ENCODE measurements at regions not wholly inside any gene's neighbourhood (a gene's known extent, or its start where the extent isn't known, plus 50 kb on each side); places are given as distances from the start of the nearest gene placed in this dataset.
"Not testable (repeated sequence)": the region's sequence is repeated elsewhere in the genome, so short reads cannot be mapped to it uniquely, and the experiment has no call there.

DNA sequence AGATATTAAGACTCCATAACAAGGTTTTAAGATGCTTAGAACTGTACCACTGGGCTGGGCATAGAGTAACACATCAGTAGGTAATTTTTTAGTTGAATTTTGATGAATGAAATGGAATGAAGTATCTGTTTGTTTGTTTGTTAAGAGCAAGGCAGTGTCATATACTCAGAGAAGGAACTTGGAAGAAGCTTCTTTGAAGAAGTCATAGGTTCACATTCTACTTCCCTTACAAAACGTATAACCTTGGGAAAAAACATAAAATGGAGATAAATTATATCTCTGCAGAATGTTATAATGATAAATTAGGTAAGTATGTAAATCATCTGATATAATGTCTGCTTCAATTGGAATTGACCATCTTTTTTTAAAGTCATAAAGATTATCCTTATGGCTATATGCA lies 122.1 kb upstream of the SLC39A10 start:
- no peak for DNase-seq

DNA sequence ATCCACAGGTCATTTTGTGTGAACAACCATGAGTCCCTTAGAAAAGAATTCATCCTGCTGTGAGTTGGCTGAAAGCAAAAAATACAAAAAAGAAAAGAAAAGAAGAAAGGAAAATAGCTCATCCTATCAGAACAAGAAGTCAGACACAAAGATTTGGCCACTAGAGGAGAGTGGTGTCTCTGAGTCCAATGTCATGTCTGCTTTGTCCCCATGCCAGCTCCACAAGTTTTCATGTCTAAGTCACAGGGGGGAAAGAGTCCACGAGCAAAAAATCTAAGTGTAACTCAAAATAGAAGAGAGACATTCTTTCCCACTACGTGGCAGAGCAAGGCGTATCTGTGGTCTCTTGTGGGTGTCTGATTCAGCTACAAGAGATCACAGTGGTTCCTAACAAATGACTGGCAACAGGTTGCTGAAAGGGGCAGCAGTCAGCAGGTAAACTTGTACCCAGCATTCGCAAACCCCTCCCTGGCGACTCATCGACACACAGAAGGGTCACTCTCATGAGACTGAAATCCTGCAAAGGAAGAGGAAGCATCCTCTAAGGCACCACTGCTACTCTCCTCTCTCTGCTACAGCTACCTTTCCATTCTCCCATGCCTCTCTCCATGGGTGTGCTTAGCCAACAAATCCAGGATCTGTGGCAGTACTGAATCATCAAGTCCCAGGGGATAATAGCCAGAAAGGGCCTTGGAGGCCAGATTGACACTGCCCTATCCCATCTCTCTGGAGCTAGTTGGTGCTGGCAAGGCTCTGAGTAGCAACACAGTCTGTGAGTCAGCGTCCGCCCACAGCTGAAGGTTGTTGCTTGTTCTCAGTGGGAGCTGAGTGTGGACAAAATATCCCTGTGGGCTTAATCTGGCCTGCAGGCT lies 123.0 kb upstream of the SLC39A10 start:
- no peak for DNase-seq

DNA sequence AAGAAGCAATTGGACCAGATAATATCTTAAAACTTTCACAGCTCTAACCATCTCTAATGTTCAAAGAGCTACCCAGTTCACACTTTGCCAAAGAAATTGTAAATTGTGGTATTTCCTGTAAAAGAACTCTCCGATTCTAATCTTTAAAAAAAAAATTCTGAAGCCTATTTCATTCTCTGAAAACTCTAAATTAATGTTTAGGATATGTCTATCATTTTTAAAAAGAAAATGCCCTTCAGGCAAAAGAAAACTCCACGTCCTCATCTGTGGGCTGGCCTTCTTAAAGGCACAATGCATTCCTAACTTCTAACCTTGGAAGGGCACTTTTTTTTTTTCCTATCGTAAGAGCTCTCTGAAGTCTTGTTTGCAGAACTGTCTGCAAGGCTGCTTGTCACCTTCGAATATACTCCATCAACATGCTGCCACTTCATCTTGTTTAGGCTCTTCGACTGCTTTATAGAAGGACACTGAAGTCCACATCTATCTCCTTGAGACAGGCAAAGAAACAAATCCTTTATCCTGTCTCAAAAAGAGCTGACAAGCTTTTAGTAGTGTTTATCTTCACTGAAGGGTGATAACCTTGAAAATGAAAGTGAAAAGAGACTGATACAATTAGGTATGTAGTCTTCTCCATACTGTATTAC lies 124.3 kb upstream of the SLC39A10 start:
- no peak for DNase-seq

DNA sequence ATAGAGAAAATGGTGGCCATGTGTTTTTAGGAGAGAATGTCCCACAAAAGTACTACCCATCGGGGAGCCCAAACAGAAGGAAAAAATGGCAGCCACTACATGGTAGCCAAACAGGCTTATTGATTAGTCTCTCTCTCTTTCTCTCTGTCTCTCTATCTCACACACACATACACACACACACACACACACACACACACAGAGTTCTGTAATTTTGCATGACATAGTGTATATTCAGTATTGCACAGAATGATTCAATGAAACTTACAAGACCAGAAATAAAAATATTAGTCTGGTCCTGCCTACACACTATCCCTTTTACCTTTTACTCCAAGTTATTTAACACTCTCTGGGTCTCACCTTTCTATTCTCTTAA lies 124.8 kb upstream of the SLC39A10 start:
- no peak for DNase-seq

DNA sequence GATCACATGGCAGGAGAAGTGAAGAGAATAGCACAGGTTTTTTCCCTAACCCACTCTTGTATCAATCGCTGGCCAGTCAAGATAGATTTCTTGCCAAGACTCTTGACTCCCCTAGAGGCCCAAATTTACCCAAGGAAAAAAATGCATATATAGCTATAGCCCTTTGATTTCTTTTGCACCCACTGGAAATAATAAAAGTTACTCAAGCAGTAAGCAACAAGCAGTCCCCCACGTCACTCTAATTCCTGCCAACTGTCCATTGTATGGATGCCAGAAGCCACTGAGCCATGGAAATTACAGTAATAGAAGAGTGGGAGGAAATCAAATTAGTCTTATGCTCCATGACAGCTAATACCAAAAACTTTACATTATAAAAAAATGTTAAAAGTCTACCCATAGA lies 125.3 kb upstream of the SLC39A10 start:
- DNase-seq: no peak

DNA sequence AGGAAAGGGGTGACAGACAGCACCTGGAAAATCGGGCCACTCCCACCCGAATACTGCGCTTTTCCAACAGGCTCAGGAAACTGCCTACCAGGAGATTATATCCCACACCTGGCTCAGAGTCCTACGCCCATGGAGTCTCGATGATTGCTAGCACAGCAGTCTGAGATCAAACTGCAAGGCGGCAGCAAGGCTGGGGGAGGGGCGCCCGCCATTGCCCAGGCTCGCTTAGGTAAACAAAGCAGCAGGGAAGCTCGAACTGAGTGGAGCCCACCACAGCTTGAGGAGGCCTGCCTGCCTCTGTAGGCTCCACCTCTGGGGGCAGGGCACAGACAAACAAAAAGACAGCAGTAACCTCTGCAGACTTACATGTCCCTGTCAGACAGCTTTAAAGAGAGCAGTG lies 133.8 kb upstream of the SLC39A10 start:
- not testable (repeated sequence) for DNase-seq

DNA sequence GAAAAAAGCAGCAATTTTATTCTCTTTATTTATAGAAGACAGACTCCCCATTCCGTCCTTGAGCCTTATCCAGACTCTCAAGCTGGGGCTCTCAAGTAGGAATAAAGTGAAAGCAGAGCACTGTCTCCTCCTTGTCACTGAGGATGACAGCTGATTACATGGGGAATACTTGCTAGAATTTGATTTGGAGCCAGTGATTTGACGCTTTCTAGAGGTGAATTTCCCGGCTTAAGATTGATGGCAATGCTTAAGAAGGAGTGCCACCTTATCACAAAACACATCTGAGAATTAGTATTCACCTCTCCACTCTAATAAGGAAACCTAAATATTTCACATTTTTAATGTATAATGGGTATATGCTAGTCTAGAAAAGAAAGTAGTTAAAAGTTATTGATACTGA lies 135.4 kb upstream of the SLC39A10 start:
- no peak for DNase-seq

DNA sequence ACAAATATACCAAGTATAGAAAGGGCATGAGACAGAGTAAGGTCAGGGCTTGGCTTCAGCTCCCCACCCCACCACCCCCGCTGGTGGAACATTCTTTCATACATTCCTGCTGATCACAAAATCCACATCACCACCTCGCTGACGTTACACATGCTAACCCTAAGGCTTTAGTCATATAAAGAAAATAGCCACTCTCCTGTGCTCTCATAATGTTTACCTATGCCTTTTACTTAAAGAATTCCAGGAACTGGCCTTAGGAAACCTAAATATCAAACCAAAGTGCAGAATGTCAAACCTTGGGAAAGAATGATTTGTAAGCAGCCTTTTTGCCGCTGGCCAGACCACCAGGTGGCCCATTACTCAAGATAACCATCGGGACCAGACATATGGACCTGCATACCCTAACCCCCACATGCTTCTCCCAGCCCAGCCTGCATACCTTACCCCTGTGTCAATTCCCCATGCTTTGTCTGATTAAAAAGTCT lies 136.3 kb upstream of the SLC39A10 start:
- DNase-seq: no peak

DNA sequence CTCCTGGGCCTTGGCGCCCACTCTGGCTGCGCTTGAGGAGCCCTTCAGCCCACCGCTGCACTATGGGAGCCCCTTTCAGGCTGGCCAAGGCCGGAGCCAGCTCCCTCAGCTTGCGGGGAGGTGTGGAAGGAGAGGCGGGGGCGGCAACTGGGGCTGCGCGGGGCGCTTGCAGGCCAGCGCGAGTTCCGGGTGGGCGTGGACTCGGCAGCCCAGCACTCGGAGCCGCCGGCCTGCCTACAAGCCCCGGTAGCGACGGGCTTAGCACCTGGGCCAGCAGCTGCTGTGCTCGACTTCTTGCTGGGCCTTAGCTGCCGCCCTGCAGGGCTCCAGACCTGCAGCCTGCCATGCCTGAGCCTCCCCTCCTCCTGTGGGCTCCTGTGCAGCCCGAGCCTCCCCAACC lies 141.5 kb upstream of the SLC39A10 start:
- DNase-seq: no peak

DNA sequence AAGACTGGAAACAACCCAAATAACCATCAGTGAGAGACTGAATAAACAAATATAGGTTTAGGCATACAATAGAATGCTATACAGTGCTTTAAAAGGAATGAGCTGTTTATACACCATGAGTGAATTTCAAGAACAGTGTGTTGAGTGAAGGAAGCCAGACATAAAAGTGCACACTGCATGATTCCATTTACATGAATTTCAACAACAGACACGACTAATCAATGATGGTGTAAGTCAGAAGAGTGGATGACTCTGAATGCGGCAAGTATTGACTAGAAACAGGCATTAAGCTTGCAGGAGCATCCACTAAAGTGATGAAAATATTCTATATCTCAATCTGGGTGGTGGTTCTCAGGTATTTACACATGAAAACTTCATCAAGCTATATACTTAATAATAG lies 142.7 kb upstream of the SLC39A10 start:
- no peak for DNase-seq

DNA sequence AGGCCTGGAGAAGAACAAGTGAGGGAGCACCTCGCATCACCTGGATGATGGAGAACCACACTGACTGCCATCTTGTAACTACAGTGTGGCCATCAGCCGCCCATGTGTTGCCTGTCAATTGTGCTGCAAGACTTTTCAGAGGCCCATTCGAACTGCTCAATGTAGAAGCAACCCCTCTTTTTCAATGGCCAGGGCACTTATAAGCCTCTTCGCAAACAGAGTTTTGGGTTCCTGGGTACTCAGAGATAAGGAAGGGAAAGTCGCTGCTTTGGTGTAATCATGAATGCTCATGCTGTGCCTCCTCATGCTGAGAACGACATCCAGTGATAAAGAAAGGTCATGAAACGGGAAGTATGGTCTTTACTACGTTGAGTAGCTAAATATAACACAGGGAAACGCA lies 143.9 kb upstream of the SLC39A10 start:
- DNase-seq: no peak

DNA sequence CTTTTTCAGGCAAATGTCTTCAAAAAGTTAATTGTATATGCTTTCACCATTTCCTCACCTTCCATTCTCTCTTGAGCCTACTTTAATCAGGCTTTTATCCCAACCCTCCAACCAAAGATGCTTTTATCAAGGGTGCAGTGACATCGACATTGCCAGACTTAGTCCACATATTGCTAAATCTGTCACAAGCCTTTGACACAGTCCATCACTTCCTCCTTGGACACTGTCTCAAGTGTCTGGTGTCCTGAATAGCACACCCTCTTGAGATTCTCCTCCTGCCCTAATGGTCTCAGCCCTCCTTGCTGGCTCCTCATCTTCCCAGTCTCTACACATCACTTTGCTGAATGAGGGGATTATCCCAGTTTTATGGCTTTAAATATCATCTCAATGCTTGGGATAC lies 147.5 kb upstream of the SLC39A10 start:
- DNase-seq: no peak

DNA sequence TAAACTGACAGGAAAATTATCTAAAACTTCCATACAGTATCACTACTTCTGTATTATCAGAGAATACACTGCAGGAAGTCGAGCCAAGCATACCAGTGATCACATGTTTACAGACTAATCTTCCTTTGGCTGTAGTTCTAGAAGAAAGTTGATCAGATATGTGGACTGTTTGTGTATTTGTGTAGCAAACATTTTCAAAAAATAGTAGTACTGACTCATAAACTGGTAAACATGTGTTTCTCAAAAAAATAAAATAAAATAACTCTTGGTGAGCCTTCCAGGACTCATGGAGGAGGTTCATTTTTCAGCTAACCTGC lies 148.9 kb upstream of the SLC39A10 start:
- DNase-seq: no peak

DNA sequence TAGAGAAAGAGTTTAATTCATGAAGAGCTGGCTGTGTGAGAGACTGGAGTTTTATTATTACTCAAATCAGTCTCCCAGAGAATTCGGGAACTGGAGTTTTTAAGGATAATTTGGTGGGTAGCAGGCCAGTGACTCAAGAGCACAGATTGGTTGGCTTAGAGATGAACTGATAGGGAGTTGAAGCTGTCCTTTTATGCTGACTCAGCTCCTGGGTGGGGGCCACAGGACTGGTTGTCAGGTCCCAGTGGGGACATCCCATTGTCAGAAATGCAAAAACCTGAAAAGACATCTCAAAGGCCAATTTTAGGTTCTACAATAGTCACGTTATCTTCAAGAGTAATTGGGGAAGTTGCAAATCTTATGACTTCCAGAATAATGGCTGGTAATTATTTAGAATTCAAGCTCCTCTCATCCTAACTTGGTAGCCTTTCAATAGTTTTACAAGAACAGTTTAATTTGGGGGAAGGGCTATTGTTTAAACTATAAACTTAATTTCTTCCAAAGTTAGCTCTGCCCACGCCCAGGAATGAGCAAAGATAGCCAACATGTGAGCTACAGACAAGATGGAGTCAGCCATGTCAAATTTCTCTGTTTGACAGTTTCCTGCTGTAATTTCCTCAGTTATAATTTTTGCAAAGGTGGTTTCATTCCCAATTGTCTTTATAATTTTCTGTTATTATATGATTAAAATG lies 149.4 kb upstream of the SLC39A10 start:
- DNase-seq: no peak

DNA sequence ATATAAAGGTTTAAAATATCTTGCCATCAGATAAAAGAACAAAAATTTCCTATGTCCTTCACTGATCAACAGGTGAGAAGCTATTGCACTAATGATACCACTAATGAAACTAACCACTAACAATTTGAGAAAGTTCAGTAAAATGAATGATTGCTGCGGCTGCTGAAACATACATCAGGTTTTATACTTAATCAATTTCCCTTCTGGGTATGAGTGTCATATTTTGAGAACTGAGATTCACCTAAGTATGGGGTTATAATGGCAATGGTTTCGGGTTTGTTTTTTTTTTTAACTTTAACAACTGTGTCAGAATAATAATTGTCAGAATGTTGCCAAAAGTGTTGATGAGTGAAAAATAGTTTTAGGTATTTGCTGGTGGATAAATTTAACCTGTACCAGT lies 151.3 kb upstream of the SLC39A10 start:
- no peak for DNase-seq

DNA sequence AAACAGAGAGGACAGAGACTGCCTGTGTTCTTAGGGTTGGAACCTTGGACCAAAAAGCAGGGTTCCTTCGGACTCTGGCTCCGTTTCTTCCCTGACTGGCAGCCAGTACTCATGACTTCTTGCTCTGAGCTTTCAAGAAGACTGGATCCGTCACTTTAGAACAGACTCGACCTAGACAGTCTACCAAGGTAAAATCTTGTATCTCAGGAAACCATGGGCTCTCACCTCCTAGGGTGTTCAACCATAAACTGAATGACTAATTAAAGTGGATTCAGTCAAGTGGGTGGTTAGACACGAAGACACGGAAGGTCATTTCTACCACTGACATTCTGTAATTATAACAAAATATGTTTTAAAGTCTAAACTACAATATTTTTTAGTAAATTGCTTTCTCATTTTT lies 153.8 kb upstream of the SLC39A10 start:
- DNase-seq: no peak

DNA sequence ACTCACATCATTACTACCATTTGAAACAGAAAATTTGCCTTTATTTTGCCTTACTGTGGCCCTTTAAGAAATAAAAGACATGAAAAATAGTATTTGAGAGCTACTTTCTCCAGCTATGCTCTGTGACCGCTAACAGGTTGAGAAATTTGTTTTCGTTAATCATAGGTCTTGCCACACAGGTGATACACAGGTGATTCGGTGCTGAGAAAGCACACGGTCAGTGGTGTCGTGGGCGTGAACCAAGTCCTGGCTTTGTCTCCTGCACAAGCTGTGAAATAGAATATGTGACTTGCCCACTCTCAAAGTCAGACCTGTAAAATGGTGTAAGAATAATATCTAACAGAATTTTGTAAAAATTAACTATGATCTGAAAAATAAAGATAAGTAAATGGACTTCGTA lies 155.3 kb upstream of the SLC39A10 start:
- DNase-seq: no peak

DNA sequence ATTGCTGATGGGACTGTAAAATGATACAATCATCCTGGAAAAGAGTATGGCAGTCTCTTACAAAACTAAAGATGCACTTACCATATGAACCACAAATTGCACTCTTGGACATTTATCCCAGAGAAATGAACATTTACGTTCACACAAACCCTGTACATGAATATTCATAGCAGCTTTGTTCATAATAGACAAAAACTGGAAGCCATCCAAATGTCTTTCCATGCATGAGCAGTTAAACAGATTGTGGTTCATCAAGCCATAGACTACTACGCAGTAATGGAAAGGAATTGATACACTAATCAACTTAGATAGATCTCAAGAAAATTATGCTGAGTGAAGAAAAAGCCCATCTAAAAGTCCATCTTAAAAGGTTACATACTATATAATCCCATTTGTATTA lies 156.1 kb upstream of the SLC39A10 start:
- no peak for DNase-seq

DNA sequence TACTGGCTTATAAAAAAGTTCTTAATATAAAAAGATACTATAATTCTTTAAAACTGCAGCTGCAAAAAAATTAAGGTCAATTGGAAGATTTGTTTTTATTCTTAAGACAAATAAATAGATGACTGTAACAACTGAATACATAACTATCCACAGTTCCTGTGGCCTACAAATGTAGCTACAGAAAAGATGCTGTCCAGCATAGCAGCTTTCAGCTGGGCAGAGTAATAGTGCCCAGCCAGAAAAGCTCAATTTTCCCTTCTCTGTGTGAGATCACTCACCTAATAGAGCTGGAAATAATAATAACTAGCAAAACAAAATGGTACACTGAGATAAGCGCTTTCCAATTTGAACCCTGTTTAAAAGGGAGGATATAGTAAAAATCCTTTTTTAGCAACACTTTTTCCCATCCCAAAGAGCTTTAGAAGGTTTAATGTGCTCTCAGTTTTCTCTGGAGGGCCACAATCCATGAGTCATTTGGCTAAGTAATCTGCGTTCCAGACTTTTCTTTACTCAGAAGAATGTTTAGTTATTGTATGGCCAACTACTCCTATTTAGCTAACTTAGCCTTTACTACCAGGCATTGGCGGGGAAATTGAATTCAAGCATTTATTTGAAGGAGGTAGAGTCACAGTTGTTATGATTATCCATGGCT lies 158.1 kb upstream of the SLC39A10 start:
- no peak for DNase-seq

DNA sequence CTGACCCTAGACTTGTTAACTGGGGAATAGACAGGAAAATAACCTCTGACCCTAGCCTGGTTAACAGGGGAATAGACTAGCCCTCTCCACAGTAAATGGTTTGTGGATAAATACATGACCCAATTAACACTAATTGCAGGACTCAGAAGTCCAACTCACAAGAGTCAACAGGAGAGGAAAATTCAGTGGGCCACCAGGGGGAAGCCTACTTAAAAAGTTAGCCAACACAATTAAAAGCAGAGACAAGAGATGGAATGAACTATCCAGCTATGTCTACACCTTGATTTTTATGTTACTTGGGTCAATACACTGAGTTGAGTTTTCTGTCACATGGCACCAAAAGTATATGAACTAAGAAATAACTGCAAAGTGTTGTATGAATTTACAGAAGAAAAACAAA lies 158.8 kb upstream of the SLC39A10 start:
- no peak for DNase-seq

DNA sequence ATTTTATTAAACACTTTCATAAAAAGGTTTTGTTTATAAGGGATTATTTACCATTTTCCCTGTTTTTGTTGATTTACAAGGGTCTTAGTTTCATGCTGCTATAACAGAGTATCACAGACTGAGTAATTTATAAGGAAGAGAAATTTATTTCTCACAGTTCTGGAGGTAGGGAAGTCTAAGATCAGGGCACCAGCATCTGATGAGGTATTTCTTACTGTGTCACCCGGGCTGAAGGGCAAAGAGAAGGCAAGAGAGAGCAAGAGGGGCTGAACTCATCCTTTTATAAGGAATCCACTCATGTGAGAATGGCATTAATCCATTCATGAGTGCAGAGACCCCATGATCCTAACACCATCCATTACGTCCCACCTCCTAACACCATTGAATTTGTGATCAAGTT lies 160.0 kb upstream of the SLC39A10 start:
- no peak for DNase-seq

DNA sequence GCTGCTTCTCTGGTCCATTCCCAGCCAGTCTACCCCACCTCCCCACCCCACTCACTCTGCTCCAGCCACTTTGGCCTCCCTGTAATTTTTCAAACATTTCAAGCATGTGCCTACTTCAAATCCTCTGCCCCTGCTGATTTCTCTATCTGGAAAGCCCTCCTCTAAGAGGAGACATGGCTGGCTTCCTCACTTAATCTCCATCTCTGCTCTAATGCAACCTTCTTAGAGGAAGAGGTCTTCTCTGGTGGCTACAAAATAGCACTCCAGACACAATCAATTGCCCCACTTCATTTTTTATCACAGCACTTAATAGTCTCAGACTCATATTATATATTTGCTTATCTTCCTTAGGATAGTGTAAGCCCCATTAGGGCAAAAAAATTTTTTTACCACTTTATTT lies 161.1 kb upstream of the SLC39A10 start:
- no peak for DNase-seq

DNA sequence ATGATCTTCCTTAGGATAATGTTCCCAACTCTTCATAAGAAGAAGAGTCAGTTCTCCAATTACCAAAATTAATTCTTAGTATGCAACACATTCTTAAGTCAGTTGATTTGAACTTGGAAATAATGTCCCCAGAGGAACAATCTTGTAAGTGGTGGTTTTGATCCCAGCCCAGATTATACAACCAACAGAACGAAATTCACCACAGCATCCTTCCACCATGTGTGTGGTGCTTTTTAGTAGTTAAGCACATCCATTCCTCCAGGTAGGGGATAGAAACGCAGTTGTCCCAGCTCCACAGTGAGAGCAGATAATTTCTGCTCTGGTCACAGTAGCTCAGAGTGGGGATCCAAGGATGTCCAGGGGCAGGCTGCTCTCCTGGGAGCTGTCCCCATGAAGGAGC lies 161.7 kb upstream of the SLC39A10 start:
- DNase-seq: no peak

DNA sequence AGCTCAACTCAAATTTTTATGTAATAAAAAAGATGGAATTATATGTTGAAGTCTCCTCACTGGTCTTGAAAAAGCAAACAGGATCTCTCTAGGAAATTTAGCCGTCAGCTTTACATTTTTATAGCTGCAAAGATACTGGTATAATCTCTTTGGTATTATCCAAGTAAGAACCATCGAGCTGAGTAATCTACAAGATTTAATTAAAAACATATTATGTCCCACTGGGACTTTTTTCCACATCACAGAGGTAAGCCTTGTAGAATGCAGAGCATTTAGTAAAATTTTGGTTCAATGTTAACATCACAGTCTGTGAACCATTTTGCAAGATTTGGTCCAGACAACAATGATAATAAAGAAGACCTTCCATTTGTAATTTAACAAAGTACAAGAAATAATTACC lies 162.6 kb upstream of the SLC39A10 start:
- no peak for DNase-seq
